ENCODE measurements at regions not wholly inside any gene's neighbourhood (a gene's known extent, or its start where the extent isn't known, plus 50 kb on each side); places are given as distances from the start of the nearest gene placed in this dataset.

GRCh38 chr2:152826581-152827279, 108.3 kb downstream of the ARL6IP6 start:
- H3K4me1 Mint-ChIP-seq (ENCODE audit: low read depth), result no peaks in the 10 kb centered on the region
- peaks cover 4% of the 10 kb centered on the region for H3K27me3 Mint-ChIP-seq
- H3K36me3 Mint-ChIP-seq (ENCODE audit: low read depth), result no peaks in the 10 kb centered on the region
- H3K9me3 Mint-ChIP-seq, result peaks cover 4% of the 10 kb centered on the region
- H3K27ac Mint-ChIP-seq, result no peak overlapping the region
- H3K4me3 Mint-ChIP-seq, result no peak overlapping the region

- Mint-ChIP-seq H3K27me3 (peaks cover 4% of the 10 kb centered on the region), H3K9me3 (peaks cover 4% of the 10 kb centered on the region), H3K27ac (no peak overlapping the region), H3K36me3 (ENCODE audit: low read depth) (no peaks in the 10 kb centered on the region), H3K4me3 (no peak overlapping the region), H3K4me1 (ENCODE audit: low read depth) (no peaks in the 10 kb centered on the region)
Observed at GRCh38 chr2:152825834-152826233, 107.4 kb downstream of the ARL6IP6 start.

GRCh38 chr2:152823905-152824304, 105.5 kb downstream of the ARL6IP6 start:
- H3K36me3 Mint-ChIP-seq (ENCODE audit: low read depth), result no peaks in the 10 kb centered on the region
- H3K4me1 Mint-ChIP-seq (ENCODE audit: low read depth), result no peaks in the 10 kb centered on the region
- H3K27me3 Mint-ChIP-seq, result peaks cover 4% of the 10 kb centered on the region
- H3K4me3 Mint-ChIP-seq, result no peak overlapping the region
- H3K27ac Mint-ChIP-seq, result no peak overlapping the region
- peaks cover 4% of the 10 kb centered on the region for H3K9me3 Mint-ChIP-seq

- H3K27ac Mint-ChIP-seq, result no peak overlapping the region
- H3K36me3 Mint-ChIP-seq (ENCODE audit: low read depth), result no peaks in the 10 kb centered on the region
- H3K4me3 Mint-ChIP-seq, result no peak overlapping the region
- H3K27me3 Mint-ChIP-seq, result peaks cover 4% of the 10 kb centered on the region
- peaks cover 4% of the 10 kb centered on the region for H3K9me3 Mint-ChIP-seq
- H3K4me1 Mint-ChIP-seq (ENCODE audit: low read depth), result no peaks in the 10 kb centered on the region
Observed at GRCh38 chr2:152822676-152823075, 104.3 kb downstream of the ARL6IP6 start.

- Mint-ChIP-seq H3K9me3 (peaks cover 4% of the 10 kb centered on the region), H3K27me3 (peaks cover 8% of the 10 kb centered on the region), H3K27ac (no peak overlapping the region), H3K4me1 (ENCODE audit: low read depth) (no peaks in the 10 kb centered on the region), H3K36me3 (ENCODE audit: low read depth) (no peaks in the 10 kb centered on the region), H3K4me3 (no peak overlapping the region)
Observed at GRCh38 chr2:152820048-152820447, 101.6 kb downstream of the ARL6IP6 start.

GRCh38 chr2:152815634-152816257, 97.3 kb downstream of the ARL6IP6 start:
- Mint-ChIP-seq H3K27me3 (peaks cover 16% of the 10 kb centered on the region), H3K9me3 (peaks cover 16% of the 10 kb centered on the region), H3K36me3 (ENCODE audit: low read depth) (no peaks in the 10 kb centered on the region), H3K4me3 (no peak overlapping the region), H3K27ac (no peak overlapping the region), H3K4me1 (ENCODE audit: low read depth) (peaks cover 3% of the 10 kb centered on the region)

- H3K9me3 Mint-ChIP-seq, result peaks cover 16% of the 10 kb centered on the region
- no peak overlapping the region for H3K27ac Mint-ChIP-seq
- no peak overlapping the region for H3K4me3 Mint-ChIP-seq
- no peaks in the 10 kb centered on the region for H3K36me3 Mint-ChIP-seq (ENCODE audit: low read depth)
- H3K27me3 Mint-ChIP-seq, result peaks cover 16% of the 10 kb centered on the region
- H3K4me1 Mint-ChIP-seq (ENCODE audit: low read depth), result peaks cover 3% of the 10 kb centered on the region
Observed at GRCh38 chr2:152814475-152815030, 96.1 kb downstream of the ARL6IP6 start.

- peaks cover 3% of the 10 kb centered on the region for H3K4me1 Mint-ChIP-seq (ENCODE audit: low read depth)
Observed at GRCh38 chr2:152813351-152813750, 94.9 kb downstream of the ARL6IP6 start.

More at GRCh38 chr2:152813351-152813750, 94.9 kb downstream of the ARL6IP6 start:
- no peak overlapping the region for H3K27ac Mint-ChIP-seq
- H3K4me3 Mint-ChIP-seq, result no peak overlapping the region
- H3K9me3 Mint-ChIP-seq, result peaks cover 16% of the 10 kb centered on the region
- H3K36me3 Mint-ChIP-seq (ENCODE audit: low read depth), result no peaks in the 10 kb centered on the region
- peaks cover 16% of the 10 kb centered on the region for H3K27me3 Mint-ChIP-seq

Measured in stimulated activated naive CD8-positive, alpha-beta T cell treated with anti-CD3 and anti-CD28 coated beads, Interleukin-15, Interleukin-2, amounts not matched to agents 100 ng/mL and 50 ng/mL, for 24 hours (primary cell).